Hepatocyte (in vitro differentiated cells): ENCODE measurements at regions not wholly inside any gene's neighbourhood (a gene's known extent, or its start where the extent isn't known, plus 50 kb on each side); places are given as distances from the start of the nearest gene placed in this dataset.

ENCODE experiments used
- DNase-seq: peaks from one replicate; pipeline ENCODE4 v3.0.0-alpha.2; 2016; ENCODE audit warnings: low spot score
- H2AFZ ChIP-seq: fragments of 200-600 bp; sonication (generic); 2 replicates; pipeline ENCODE4 v1.6.0; 2016; ENCODE audit warnings: antibody characterized with exemption, mild to moderate bottlenecking
- H3K27ac ChIP-seq: fragments of 200-600 bp; sonication (generic); 2 replicates; pipeline ENCODE4 v1.5.1; 2016; ENCODE audit warnings: mild to moderate bottlenecking
- H3K27me3 ChIP-seq: fragments of 200-600 bp; sonication (generic); 2 replicates; pipeline ENCODE4 v1.6.1; 2016
- H3K36me3 ChIP-seq: fragments of 200-600 bp; sonication (generic); replicated peaks from 2 replicates; pipeline ENCODE4 v1.5.1; 2016; ENCODE audit warnings: low read depth; ENCODE audit not compliant: insufficient read depth
- H3K4me1 ChIP-seq: fragments of 200-600 bp; sonication (generic); 2 replicates; pipeline ENCODE4 v1.5.1; 2016; ENCODE audit warnings: mild to moderate bottlenecking, moderate library complexity; ENCODE audit not compliant: insufficient read depth
- H3K4me2 ChIP-seq: fragments of 200-600 bp; sonication (generic); 2 replicates; pipeline ENCODE4 v1.6.0; 2016
- H3K4me3 ChIP-seq: fragments of 200-600 bp; sonication (generic); 2 replicates; pipeline ENCODE4 v1.5.1; 2016; ENCODE audit warnings: mild to moderate bottlenecking
- H3K79me2 ChIP-seq: fragments of 200-600 bp; sonication (generic); 2 replicates; pipeline ENCODE4 v1.6.0; 2017; ENCODE audit warnings: mild to moderate bottlenecking
- H3K9me2 ChIP-seq: fragments of 200-600 bp; sonication (generic); replicated peaks from 2 replicates; pipeline ENCODE4 v1.6.0; 2017; ENCODE audit warnings: mild to moderate bottlenecking; ENCODE audit not compliant: insufficient read depth
- H3K9me3 ChIP-seq: fragments of 200-600 bp; sonication (generic); 2 replicates; pipeline ENCODE4 v1.5.1; 2016; ENCODE audit warnings: low read depth, mild to moderate bottlenecking
- H4K20me1 ChIP-seq: fragments of 200-600 bp; sonication (generic); 2 replicates; pipeline ENCODE4 v1.6.0; 2016; ENCODE audit warnings: mild to moderate bottlenecking; ENCODE audit not compliant: insufficient read depth, poor library complexity, severe bottlenecking
- EZH2 ChIP-seq: fragments of 200-600 bp; sonication (generic); IDR thresholded peaks from 2 replicates; pipeline ENCODE4 v1.6.1; 2016; ENCODE audit warnings: antibody characterized with exemption, mild to moderate bottlenecking, borderline replicate concordance
- EZH2phosphoT487 ChIP-seq: fragments of 200-600 bp; sonication (generic); IDR thresholded peaks from one replicate; pipeline ENCODE4 v1.6.1; 2018; ENCODE audit warnings: antibody characterized with exemption, mild to moderate bottlenecking, low read depth, moderate library complexity; ENCODE audit not compliant: unreplicated experiment, severe bottlenecking
- WGBS: methylation state at CpG from one replicate; pipeline ENCODE4 v1.1.6; 2016; ENCODE audit warnings: low lambda C conversion rate; ENCODE audit errors: missing lambda C conversion rate; 5-methylcytosine and 5-hydroxymethylcytosine counted together
- TF ChIP-seq, protein P1 (sequence below): fragments of 200-600 bp; sonication (generic); IDR thresholded peaks from 2 replicates; pipeline ENCODE4 v1.5.1; 2016; ENCODE audit warnings: antibody characterized with exemption, mild to moderate bottlenecking; ENCODE audit not compliant: poor library complexity

DNA sequence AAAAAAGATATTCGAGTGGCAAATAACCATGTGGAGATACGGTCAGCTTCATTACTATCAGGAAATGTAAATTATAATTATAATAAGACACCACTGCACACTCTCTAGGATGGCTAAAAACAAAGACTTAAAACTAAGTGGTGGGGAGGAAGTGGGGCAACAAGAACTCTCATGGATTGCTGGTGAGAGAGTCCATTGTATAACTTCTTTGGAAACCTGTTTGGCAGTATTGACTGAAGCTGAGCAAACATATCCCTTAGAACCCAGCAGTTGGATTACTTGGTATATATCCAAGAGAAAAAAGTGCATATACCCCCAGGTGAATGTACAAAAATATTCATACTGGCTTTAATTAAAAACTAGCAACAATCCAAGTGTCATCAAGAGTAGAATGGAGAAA lies 133.7 kb upstream of the CTBP2 start:
- Histone ChIP-seq H3K36me3 (no peaks in the 10 kb centered on the region), H3K4me2 (no peak overlapping the region), H2AFZ (no peak overlapping the region), H3K79me2 (no peaks in the 10 kb centered on the region), H3K9me3 (no peaks in the 10 kb centered on the region), H3K4me1 (no peaks in the 10 kb centered on the region), H3K27me3 (no peaks in the 10 kb centered on the region), H4K20me1 (no peaks in the 10 kb centered on the region), H3K4me3 (no peak overlapping the region), H3K27ac (no peak overlapping the region), H3K9me2 (no peaks in the 10 kb centered on the region)
- TF ChIP-seq, protein P1, sequence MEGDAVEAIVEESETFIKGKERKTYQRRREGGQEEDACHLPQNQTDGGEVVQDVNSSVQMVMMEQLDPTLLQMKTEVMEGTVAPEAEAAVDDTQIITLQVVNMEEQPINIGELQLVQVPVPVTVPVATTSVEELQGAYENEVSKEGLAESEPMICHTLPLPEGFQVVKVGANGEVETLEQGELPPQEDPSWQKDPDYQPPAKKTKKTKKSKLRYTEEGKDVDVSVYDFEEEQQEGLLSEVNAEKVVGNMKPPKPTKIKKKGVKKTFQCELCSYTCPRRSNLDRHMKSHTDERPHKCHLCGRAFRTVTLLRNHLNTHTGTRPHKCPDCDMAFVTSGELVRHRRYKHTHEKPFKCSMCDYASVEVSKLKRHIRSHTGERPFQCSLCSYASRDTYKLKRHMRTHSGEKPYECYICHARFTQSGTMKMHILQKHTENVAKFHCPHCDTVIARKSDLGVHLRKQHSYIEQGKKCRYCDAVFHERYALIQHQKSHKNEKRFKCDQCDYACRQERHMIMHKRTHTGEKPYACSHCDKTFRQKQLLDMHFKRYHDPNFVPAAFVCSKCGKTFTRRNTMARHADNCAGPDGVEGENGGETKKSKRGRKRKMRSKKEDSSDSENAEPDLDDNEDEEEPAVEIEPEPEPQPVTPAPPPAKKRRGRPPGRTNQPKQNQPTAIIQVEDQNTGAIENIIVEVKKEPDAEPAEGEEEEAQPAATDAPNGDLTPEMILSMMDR = no peak
- TF ChIP-seq EZH2phosphoT487 (no peak), EZH2 (no peak)
- 83% methylated on average over 2 of the region's 2 CpGs for WGBS
- no peak for DNase-seq

DNA sequence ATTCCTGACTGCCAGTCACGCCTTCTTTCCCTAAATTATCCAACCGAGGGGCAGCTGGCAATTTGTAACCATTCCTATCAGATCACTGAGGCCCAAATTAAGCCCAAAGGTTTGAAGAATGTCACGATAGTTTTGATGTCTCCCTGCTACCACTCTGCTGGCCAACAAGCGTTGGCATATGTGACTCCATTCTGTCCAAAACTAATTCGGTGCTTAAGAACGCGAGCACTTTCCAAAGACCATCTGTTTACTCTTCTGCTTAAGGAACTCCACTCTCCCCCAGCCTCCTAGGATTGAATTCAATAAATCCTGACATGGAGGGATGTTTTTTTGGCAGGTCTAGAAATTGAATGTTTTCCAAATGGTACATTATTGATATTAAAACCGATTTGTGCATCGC lies 131.5 kb upstream of the CTBP2 start:
- Histone ChIP-seq H3K4me2 (no peak overlapping the region), H3K27me3 (no peaks in the 10 kb centered on the region), H3K9me2 (no peaks in the 10 kb centered on the region), H3K27ac (no peak overlapping the region), H4K20me1 (no peaks in the 10 kb centered on the region), H3K4me3 (no peak overlapping the region), H3K9me3 (no peaks in the 10 kb centered on the region), H3K4me1 (no peaks in the 10 kb centered on the region), H3K79me2 (no peaks in the 10 kb centered on the region), H2AFZ (no peak overlapping the region), H3K36me3 (no peaks in the 10 kb centered on the region)
- TF ChIP-seq, protein P1 = no peak
- no peak for TF ChIP-seq EZH2
- TF ChIP-seq EZH2phosphoT487 = no peak
- DNase-seq = no peak
- 86% methylated on average over 9 of the region's 9 CpGs for WGBS

DNA sequence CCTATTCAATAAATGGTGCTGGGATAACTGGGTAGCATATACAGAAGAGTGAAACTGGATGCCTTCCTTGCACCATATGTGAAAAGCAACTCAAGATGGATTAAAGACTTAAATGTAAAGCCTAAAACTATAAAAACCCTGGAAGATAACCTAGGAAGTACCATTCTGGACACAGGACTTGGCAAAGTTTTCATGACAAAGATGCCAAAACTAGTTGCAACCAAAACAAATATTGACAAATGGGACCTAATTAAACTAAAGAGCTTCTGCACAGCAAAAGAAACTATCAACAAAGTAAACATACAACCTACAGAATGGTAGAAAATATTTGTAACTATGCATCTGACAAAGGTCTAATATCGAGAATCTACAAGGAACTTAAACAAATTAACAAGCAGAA lies 129.1 kb upstream of the CTBP2 start:
- no peak for TF ChIP-seq EZH2
- TF ChIP-seq, protein P1 = no peak
- TF ChIP-seq EZH2phosphoT487 = no peak
- H4K20me1 ChIP-seq = no peaks in the 10 kb centered on the region
- WGBS = 86% methylated on average over 1 of the region's 1 CpG

More for the DNA sequence above, 129.1 kb upstream of the CTBP2 start:
- H3K27ac ChIP-seq = no peak overlapping the region
- no peaks in the 10 kb centered on the region for H3K36me3 ChIP-seq
- H3K9me2 ChIP-seq = no peaks in the 10 kb centered on the region
- no peak overlapping the region for H2AFZ ChIP-seq
- no peaks in the 10 kb centered on the region for H3K9me3 ChIP-seq
- no peak for DNase-seq
- no peak overlapping the region for H3K4me2 ChIP-seq
- H3K79me2 ChIP-seq = no peaks in the 10 kb centered on the region
- H3K4me1 ChIP-seq = no peaks in the 10 kb centered on the region
- no peaks in the 10 kb centered on the region for H3K27me3 ChIP-seq
- no peak overlapping the region for H3K4me3 ChIP-seq
